Stomach (tissue), 4 donors: ENCODE measurements at regions not wholly inside any gene's neighbourhood (a gene's known extent, or its start where the extent isn't known, plus 50 kb on each side); places are given as distances from the start of the nearest gene placed in this dataset.

Source experiments
- POLR2AphosphoS5 ChIP-seq, 3 donors: sonication (generic); formaldehyde crosslinking; IDR thresholded peaks; one replicate each; pipeline ENCODE4 v1.6.1; 2016; ENCODE audit warnings: antibody characterized with exemption in 3 of 3
- TF ChIP-seq, protein P1 (sequence below), 7 experiments: fragments of 450-650 bp in 4 of 7; fragments of 200-600 bp in 3 of 7; sonication (generic) in 3 of 7; IDR thresholded peaks; one replicate each; pipeline ENCODE4 v1.5.1; 2016 to 2019; ENCODE audit warnings: antibody characterized with exemption in 7 of 7, control low read depth in 2 of 7, mild to moderate bottlenecking in 1 of 7

DNA sequence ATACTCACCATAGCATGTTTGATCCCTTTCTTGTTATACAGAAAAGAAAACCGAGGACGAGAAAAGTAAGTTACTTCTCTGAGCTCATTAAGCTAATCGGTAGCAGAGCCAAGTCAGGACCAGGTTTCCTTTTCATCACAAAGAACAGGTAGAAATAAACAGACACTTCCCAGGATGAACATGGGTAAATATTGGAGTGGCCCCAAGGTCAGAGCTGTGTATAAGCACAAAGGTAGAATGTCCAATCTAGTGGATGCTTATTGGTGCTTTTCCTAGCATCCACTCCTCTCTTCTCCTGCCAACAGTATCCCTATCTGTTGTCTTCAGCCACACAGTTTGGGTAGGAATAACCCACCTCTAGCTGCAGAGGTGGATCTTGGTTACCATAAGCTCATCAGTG lies 52.8 kb upstream of the THUMPD3 start:
- TF ChIP-seq, protein P1, sequence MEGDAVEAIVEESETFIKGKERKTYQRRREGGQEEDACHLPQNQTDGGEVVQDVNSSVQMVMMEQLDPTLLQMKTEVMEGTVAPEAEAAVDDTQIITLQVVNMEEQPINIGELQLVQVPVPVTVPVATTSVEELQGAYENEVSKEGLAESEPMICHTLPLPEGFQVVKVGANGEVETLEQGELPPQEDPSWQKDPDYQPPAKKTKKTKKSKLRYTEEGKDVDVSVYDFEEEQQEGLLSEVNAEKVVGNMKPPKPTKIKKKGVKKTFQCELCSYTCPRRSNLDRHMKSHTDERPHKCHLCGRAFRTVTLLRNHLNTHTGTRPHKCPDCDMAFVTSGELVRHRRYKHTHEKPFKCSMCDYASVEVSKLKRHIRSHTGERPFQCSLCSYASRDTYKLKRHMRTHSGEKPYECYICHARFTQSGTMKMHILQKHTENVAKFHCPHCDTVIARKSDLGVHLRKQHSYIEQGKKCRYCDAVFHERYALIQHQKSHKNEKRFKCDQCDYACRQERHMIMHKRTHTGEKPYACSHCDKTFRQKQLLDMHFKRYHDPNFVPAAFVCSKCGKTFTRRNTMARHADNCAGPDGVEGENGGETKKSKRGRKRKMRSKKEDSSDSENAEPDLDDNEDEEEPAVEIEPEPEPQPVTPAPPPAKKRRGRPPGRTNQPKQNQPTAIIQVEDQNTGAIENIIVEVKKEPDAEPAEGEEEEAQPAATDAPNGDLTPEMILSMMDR (IDR thresholded peaks at IDR 0.05), result no peak
- TF ChIP-seq POLR2AphosphoS5 (IDR thresholded peaks at IDR 0.05), result no peak
